Ascending aorta (tissue), 2 donors: ENCODE measurements at regions not wholly inside any gene's neighbourhood (a gene's known extent, or its start where the extent isn't known, plus 50 kb on each side); places are given as distances from the start of the nearest gene placed in this dataset.

ENCODE experiments used
- DNase-seq, 2 donors: peaks; one replicate each; pipeline ENCODE4 v3.0.0-alpha.2; 2019; ENCODE audit warnings: low spot score in 2 of 2
- H3K27ac ChIP-seq, 2 donors: fragments of 200-600 bp; sonication (generic); one replicate each; pipeline ENCODE4 v1.5.1; 2016 to 2017; ENCODE audit warnings: mild to moderate bottlenecking in 1 of 2
- H3K27me3 ChIP-seq: fragments of 200-600 bp; sonication (generic); one replicate; pipeline ENCODE4 v1.5.1; 2017
- H3K36me3 ChIP-seq, 2 donors: fragments of 200-600 bp; sonication (generic); one replicate each; pipeline ENCODE4 v1.5.1; 2016
- H3K4me1 ChIP-seq, 2 donors: fragments of 200-600 bp; sonication (generic); one replicate each; pipeline ENCODE4 v1.5.1; 2016 to 2017; ENCODE audit warnings: mild to moderate bottlenecking in 1 of 2
- H3K4me3 ChIP-seq, 2 donors: fragments of 200-600 bp; sonication (generic); one replicate each; pipeline ENCODE4 v1.5.1; 2016 to 2017; ENCODE audit warnings: mild to moderate bottlenecking in 1 of 2
- H3K9me3 ChIP-seq, 2 donors: fragments of 200-600 bp; sonication (generic); one replicate each; pipeline ENCODE4 v1.5.1; 2016
- CTCF ChIP-seq, 3 experiments: fragments of 200-600 bp in 2 of 3; fragments of 450-650 bp in 1 of 3; sonication (generic) in 2 of 3; IDR thresholded peaks; one replicate each; pipeline ENCODE4 v1.5.1; 2016 to 2019; ENCODE audit warnings: antibody characterized with exemption in 3 of 3, mild to moderate bottlenecking in 1 of 3, moderate library complexity in 1 of 3
- intact Hi-C: fragments of 100-400 bp; cut with DNase I; formaldehyde crosslinking; loops from one replicate; pipeline ENCODE4 v1.15.1; 2023

DNA sequence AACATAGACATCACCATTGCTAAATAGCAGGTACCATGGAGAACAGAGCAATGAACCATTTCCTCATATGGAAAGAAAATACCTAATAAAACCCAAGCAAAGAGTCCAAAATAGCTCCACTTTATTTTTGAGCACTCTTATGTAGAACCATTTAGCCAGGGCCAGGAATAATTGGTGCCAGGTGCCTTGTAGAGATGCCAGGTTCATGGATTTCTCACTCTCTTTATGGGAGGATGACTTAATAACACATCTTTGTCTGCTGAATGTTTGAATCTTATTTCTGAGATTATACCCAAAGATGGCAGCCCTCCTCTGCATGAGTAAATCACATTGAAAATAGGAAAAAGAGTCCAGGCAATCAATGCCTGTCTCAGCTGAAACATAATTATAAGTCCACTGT is 212.3 kb upstream of the SFRP2 start:
- Histone ChIP-seq H3K9me3 (no peaks in the 10 kb centered on the region), H3K27me3 (no peaks in the 10 kb centered on the region), H3K27ac (no peak overlapping the region), H3K36me3 (no peaks in the 10 kb centered on the region), H3K4me3 (no peak overlapping the region), H3K4me1 (no peaks in the 10 kb centered on the region)
- intact Hi-C loops = no loop called here
- DNase-seq = no peak
- TF ChIP-seq CTCF (IDR thresholded peaks at IDR 0.05) = no peak

DNA sequence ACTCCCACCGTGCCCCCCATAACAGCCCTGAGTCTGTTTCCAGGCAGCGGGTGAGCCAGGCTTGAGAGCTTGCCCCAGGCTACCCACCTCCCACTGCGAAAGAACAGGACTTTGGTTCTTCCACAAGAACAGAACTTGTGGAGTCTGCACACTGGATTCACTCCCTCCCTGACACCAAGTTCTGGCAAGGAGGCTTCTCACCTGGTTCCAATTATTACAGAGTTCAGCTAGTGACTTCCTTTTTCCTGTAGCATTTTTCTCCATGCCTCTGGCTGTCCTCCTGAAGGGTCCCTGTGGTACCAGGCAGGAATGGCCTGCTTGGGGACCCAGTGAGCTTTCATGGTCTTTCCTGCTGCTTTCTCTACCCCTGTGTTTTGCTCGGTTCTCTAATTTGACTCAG is 208.6 kb upstream of the SFRP2 start:
- no peak overlapping the region for H3K4me3 ChIP-seq
- no peak overlapping the region for H3K27ac ChIP-seq
- no peaks in the 10 kb centered on the region for H3K36me3 ChIP-seq
- H3K9me3 ChIP-seq = no peaks in the 10 kb centered on the region
- no peaks in the 10 kb centered on the region for H3K4me1 ChIP-seq
- no peak for DNase-seq
- TF ChIP-seq CTCF (IDR thresholded peaks at IDR 0.05) = no peak
- intact Hi-C loops = no loop called here
- no peaks in the 10 kb centered on the region for H3K27me3 ChIP-seq

GRCh38 chr4:153989505-153989904 is 200.6 kb upstream of the SFRP2 start:
- DNase-seq = no peak
- H3K9me3 ChIP-seq = no peaks in the 10 kb centered on the region
- intact Hi-C loops = no loop called here
- H3K27ac ChIP-seq = no peak overlapping the region
- no peaks in the 10 kb centered on the region for H3K27me3 ChIP-seq
- H3K4me3 ChIP-seq = no peak overlapping the region
- H3K36me3 ChIP-seq = no peaks in the 10 kb centered on the region
- no peak for TF ChIP-seq CTCF (IDR thresholded peaks at IDR 0.05)
- no peaks in the 10 kb centered on the region for H3K4me1 ChIP-seq

- no peaks in the 10 kb centered on the region for H3K27me3 ChIP-seq
- H3K4me3 ChIP-seq = no peak overlapping the region
- no peak for DNase-seq
- TF ChIP-seq CTCF (IDR thresholded peaks at IDR 0.05) = no peak
- no peaks in the 10 kb centered on the region for H3K4me1 ChIP-seq
- no peaks in the 10 kb centered on the region for H3K9me3 ChIP-seq
- no peak overlapping the region for H3K27ac ChIP-seq
- intact Hi-C loops = no loop called here
- no peaks in the 10 kb centered on the region for H3K36me3 ChIP-seq
Measured at GRCh38 chr4:153988492-153989363, 199.8 kb upstream of the SFRP2 start.

DNA sequence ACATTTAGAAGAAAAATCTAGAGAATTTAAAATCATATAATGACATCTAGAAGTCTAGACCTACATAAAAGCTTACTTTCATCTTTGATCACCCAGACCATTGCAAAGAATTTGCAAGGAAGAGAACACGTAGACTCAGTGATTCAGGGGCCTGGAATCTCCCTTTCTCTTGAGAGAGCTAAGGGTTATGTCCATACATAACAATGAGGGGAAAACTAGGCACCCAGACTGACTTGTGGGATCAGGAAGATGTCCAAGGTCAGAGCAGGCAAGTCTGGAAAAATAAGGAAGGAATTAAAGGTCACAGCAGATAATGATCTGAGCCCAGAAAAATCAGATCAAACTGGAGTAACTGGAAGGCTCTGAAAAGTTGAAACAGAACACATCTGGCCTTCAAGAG is 198.4 kb upstream of the SFRP2 start:
- no peaks in the 10 kb centered on the region for H3K36me3 ChIP-seq
- no peaks in the 10 kb centered on the region for H3K9me3 ChIP-seq
- H3K27ac ChIP-seq = no peak overlapping the region
- H3K4me3 ChIP-seq = no peak overlapping the region
- H3K27me3 ChIP-seq = no peaks in the 10 kb centered on the region
- no peak for TF ChIP-seq CTCF (IDR thresholded peaks at IDR 0.05)
- H3K4me1 ChIP-seq = no peaks in the 10 kb centered on the region
- no peak for DNase-seq
- intact Hi-C loops = no loop called here
